ENCODE measurements at regions not wholly inside any gene's neighbourhood (a gene's known extent, or its start where the extent isn't known, plus 50 kb on each side); places are given as distances from the start of the nearest gene placed in this dataset.
"Not testable (repeated sequence)": the region's sequence is repeated elsewhere in the genome, so short reads cannot be mapped to it uniquely, and the experiment has no call there.

DNA sequence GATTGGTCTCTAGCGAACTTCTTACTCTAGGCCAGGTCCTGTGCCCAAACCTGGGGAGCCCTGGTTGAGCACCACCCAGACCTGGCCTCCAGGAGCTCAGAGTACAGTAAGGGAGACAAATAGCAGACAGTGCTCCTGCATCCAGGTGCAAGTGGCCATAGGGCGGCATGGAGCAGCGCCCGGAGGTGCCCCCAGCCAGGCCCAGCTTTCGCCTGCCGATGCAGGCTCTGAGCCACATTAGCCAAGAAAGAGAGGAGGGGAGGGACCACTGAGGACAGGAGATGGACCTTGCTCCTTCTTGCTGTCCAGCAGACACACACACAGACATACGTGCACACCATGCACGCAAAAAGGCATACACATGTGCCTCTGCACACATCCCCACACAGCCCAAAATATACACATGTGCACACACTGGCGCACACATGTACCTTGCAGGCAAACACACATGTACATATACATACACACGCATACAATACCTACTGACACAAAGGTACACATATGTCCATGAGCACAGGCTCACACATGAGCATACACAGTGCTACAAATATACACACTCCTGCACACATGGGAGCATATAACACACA lies 68.7 kb upstream of the FGF3 start:
- no peak for DNase-seq

DNA sequence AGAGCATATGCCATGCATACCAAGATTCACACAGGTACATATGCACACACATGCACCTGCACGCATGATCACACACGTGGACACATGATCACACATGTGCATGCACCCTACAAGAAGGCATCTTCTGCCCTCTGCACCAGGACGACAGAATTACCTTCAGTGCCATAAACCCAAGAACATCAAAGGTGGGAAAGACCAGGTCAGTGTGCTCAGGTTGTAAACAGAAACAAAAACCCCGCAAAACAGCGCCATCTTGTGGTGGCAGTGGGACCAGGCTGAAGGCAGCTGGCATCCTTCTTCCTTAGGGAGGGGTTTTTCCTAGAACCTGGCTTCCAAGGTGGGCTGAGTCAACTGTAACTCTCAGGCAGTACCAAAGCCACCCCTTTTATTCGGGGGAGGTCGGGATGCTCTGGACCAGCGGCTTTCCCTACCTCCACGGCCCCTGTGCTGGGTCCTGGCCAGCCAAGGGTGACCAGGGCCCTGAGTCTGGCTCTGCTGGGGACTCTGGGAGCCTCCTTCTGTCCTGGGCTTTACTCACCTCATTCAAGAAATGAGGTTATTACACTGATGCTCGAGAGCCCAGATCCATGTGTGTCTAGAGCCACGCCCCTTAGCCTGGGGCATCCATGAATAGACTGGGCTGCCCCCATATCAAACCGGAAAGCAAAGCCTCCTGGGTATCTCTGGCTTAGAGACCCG lies 69.4 kb upstream of the FGF3 start:
- peak; percentile 40 for DNase-seq

DNA sequence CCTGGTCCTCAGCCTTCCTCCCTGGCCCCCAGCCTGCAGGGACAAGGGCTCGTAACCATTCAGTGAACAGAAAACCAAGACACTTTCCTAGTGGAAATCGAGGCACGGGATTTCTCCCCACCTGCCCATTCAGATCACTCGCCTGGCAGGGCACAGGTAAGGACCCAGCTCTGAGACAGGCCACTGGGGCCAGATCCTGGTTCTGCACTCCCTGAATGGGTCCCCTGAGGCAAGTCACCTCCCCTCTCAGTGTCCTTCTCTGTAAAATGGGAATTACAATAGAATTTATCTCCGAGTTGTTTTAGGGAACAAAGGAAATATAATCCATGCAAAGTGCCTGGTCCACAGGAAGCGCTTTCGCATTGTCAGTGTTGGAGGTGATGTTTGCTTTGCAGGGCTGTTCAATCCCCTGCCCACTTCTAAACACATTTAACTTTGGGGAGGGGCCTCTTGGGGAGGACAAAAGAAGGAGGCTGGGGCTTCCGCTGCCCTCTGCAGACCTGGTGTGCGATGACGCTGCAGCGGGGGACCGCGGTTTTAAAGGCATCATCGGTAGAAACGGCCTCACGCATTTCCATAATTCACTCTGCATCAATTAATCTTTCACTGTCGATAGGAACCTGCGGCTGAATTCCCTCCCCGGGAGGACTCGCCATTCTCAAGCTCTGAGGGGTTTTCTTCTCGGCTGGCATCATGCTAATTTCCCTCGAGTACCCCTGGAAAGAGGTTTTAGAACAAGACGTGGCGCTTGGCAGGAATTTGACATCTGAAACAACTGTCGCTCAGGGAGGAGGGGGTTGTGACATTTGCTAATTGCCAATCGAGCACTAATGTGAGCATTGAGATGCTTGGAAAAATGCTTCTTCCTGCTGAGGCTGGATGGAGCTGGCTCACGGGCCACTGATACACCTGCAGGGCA lies 70.4 kb upstream of the FGF3 start:
- no peak for DNase-seq

DNA sequence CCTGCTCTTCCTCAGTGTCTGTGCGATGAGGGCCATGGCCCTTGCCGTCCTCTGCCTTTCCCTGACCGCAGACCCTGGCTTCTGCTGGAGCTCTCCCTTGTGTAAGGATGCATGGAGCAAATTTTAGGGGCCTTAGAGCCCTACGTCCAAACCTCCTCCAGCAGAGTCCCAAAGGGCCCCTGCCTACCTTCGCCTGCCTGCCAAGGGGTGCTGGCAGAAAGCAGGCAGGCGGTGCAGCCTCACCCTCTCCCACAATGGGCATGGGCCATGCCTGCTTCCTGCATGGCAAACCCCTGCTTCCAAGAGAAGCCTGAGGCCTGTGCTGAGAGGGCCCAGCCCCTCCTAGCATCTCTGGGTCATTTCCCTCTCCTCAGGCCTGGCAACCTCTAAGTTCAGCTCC lies 71.3 kb upstream of the FGF3 start:
- no peak for DNase-seq

DNA sequence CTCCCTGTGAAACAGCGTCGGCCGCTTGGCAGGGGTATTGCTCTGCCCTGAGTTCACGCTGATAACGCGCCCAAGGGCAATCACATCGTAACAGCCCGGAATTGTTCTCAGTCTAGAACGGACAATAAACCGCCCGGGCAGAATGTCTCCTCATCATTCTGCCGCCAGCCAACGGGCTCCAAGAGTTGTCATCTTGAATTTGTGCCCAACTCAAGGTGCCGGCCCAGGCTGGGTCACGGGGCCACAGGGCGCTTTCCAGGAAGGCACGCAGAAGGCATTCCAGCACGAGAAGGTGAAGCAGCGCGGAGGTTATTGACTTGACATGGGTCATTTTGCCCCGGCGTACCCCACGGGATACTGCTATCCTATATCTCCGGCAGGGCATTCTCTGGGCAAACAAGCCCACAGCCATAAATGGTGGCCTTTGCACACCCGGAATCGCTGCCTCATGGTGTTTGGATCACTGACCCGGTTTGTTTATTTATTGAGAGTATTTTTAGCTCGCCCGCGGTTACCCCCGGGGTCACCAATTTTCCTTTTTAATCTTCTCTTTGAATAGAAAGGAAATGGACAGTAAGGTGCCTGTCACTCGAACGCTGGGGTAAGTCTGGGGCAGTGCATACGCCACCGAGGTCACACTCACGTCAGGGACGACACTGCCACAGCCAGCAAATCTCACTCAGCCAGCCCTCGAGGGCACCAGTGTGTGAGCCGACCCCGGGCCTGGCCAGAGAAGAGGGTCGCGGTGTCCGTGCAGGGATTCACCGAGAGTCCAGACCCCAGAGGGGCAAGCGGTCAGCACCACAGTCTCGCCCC lies 72.4 kb upstream of the FGF3 start:
- DNase-seq: no peak

DNA sequence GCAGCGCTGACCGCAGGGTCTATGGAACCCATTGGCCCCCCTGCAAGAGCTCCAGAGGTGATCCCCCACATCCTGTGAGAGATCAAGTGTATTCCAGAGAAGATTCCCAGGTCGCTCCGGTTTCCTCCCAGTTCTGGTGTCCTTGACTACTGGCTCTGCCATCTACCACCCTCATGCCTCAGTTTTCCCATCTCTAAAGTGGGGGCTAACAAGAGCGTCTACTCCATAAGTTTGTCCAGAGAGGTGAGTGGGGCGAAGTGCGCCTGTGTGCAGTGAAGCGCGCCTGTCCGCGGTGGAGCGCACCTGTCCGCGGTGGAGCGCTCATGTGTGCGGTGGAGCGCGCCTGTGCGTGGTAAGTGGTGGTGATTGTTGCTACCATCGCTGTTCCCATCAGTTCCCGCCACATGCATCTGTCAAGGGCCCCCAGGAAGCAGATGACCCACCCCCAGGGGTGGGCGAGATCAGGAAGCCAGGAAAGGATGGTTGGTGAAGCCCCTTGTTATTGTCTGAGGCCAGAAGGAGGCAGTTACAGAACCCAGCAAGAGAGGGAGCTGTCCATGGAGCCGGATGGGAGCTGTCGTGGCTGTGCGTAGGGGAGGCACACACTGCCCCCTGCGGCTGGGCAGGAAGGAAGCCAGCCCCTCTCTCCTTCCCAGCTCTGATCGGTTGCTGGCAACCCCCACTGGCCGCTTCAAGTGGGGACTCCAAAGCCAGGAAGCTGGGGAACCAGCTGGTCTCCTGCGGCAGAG lies 73.2 kb upstream of the FGF3 start:
- DNase-seq: no peak

DNA sequence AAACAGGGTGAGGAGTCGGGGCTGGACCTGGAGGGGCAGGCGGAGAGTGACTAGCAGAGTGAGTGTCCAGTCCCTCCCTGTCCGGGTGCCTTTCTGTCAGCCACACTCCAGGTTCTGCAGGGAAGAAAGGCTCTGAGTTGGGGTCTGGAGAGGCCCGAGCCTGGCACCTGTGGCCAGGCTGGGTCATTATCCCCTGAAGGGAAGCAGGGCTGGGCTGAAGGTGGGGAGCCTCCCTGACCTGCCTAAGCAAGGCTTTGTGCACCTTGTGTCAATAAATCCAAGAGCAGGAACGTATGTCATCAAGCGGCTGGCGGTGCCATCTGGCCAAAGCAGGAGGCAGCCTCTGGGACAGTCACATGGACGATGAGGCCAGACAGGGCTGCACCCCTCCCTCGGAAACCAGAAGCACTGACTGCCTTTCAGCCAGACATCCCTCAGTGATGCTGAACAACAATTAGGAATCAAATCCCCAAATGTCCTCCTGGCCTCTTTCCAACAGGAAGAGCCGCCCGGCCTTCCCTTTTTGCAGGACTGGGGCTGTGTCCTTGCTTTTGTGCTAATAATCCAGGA lies 73.9 kb upstream of the FGF3 start:
- DNase-seq: no peak

DNA sequence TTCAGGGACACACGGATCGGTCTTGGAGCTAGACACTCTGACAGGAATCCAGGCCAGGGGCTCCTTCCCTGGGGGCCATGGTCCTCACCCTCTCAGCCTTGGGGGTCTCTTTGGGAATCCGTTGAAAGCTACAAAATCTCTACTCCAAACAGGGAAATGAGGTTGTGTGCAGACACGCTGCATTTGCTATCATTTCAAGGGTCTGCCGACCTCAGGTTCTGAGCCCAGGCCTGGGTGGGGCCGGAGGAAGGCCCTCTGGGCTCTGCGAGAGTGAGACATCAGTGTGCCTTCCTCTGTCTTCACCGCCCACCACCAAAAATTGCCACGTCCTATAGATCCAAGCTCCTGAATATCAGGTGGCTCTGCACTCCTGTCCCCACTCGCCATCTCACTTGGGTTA lies 74.4 kb upstream of the FGF3 start:
- no peak for DNase-seq

DNA sequence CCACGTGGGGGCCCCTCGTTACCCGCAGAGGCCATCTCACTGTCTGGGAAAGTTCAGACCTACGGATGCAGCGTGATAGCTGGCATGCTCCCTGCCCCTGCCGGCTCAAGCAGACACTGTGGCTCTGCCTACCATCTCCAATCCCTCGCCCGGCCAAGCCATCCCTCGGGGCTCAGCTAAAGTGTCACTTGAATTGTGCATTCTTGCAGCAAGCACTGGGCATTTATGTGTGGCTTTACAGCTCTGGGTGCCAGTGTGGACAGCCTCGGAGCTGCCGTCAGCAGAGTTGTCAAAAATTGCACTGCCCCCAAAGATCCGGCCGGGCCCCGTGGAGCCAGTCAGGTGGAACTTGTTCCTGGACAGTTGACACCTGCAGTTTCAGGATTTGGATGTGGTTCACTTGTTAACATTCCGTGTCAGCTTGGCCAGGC lies 75.0 kb upstream of the FGF3 start:
- no peak for DNase-seq

DNA sequence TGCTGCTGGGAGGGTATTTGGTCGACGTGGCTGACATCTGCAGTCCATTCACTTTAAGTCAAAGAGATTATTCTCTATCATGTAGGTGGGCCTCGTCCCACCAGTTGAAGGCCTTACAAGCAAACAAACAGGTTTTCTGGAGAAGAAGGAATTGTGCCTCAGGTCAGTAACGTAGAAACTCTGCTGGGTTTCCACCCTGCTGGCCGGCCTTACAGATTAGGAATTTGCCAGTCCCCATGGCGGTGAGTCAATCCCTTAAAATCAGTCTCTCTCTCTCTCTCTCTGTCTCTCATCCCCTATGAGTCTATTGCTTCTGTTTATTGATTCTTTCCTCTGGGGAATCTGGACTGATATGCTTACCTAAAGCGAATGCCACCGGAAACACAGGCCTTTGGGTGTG lies 75.4 kb upstream of the FGF3 start:
- no peak for DNase-seq

DNA sequence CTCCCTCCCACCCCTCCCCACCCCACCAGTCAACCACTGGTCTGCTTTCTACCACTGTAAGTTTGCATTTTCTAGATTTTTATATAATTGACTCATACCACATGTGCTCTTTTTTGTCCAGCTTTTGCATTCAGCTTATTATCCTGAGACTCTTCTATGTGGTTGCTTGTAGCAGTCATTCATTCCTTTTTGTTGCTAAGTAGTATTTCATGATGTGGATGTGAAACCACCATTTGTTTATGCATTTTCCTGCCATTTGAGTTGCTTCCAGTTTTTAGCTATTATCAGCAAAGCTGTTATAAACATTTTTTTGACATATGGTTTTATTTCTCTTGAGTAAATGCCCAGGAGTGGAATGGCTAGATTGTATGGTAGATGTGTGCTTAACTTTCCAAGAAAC lies 77.0 kb upstream of the FGF3 start:
- no peak for DNase-seq

DNA sequence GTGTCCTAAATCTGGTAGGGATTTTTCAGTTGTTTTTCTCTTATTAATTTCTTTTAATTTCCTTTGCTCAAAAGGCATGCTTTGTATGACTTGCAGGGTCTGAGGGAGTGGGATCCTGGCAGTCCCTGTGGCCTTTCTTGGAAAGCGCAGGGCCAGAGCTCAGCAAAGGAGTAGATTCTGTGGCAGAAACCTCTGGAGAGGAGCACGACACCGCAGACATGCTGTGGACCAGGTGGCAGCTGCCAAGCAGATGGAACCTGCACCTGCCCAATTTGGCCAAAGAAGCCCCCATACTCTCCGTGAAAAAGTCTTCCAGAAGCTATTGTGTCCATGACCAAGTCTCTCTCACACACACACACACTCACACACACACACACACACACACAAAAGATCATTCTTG lies 78.9 kb upstream of the FGF3 start:
- DNase-seq: no peak

DNA sequence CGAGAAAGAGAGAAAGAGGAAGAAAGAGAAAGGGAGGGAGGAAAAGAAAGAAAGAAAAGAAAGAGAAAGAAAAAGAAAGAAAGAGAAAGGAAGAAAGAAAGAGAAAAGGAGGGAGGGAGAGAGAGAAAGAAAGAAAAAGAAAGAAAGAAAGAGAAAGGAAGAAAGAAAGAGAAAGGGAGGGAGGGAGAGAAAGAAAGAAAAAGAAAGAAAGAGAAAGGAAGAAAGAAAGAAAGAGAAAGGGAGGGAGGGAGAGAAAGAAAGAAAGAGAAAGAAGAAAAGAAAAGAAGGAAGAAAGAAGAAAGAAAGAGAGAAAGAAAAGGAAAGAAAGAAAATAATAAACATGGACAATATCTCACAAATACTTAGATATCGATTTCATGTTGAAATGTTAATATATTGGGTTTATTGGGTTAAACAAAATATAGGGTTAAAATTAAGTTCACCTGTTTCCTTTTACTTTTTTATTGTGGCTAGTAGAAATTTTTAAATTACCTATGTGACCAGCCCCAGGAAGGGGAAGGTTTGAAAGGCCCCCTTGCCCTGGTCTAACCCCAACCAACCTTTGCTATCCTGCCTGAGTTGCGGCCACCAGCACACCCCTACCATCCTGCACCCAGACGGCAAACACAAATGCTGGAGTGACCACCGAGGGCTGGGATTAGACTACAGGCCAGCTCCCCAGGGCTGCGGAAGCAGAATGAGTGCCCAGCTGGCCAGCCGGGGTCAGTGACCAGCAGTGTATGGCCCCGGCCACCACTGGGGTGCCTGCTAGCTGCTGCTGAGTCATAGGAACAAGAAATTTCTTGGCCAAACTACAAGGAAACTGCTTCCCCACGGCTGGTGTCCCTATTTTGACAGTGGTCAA lies 81.0 kb upstream of the FGF3 start:
- no peak for DNase-seq

DNA sequence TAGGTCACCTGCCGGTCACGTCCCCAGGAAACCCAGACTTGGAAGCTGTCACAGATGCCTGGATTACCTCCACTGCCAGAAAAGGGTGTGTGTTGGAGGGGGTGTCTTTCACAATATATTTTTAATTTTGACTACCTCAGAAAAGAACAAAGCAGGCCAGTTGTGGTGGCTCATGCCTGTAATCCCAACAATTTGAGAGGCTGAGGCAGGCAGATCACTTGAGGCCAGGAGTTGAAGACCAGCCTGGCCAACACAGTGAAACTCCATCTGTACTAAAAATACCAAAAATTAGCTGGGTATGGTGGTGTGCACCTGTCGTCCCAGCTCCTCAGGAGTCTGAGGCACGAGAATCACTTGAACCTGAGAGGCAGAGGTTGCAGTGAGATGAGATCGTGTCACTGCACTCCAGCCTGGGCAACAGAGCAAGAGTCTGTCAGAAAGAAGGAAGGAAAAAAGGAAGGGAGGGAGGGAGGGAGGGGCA lies 81.6 kb upstream of the FGF3 start:
- DNase-seq: not testable (repeated sequence)

DNA sequence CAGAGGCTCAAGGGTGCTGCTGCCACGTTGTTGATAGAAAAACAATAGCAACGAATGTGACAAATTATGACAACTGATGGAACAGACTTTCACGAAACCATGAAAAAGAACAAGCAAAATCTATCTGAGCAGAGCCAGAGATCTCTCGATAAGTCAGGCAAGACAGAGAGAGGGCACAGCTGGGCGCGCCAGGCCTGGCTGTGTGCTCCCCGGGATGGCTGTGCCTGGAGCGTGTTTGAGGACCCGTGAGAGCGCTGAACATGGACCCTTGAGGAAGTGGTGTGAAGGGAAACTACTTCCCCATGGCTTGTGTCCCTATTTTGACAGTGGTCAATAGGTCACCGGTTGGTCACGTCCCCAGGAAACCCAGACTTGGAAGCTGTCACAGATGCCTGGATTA lies 83.1 kb upstream of the FGF3 start:
- DNase-seq: no peak

DNA sequence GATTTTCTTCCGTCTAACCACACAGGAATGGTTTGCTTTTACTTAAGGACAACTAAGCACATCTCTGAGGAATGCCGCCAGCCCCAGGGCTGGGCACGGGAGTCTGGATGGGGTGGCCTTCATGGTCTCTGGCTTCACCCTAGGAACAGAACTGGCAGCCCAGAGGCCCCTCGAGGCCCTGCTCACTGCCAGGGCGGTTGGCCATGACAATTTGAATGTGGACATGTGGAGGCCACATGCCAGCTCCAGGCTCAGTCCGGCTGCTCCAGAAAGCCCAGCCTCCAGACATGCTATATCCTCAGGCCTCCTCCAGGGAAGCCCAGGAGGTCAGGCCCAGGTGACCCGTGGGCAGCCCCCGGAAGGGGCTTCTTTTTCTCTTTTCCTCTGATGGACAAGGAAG lies 84.0 kb upstream of the FGF3 start:
- DNase-seq: no peak

DNA sequence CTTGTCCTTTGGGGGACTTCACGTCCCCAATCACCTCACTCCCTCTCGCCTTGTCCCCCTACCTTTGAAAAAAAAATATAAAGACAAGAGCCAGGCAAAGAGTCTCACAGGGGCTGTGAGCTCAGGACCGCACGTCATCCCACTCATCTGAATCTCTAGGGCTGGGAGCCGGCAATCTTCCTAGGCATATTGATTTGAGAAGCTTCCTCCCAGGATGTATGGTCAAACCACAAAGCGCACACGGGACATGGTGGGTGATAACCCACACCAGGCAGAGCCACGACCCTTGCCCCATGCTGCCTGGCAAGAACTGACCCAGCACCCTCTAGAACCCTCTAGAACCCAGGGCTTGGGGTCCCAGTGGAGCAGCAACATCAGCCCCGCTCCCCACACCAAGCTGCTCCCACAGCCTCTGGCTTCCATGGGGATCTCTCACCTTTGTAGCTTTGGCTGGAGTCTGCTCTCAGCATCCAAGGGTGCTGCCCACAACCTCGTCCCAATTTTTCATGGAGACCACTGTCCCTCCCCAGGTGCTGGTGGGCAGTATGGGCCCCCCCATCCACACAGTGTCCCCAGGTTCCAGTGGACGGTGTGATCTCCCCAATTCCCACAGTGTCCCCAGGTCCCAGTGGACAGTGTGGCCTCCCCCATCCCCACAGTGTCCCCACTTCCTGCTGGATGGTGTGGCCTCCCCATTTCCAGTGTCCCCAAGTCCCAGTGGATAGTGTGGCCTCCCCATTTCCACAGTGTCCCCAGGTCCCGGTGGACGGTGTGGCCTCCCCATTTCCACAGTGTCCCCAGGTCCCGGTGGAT lies 85.2 kb upstream of the FGF3 start:
- no peak for DNase-seq

DNA sequence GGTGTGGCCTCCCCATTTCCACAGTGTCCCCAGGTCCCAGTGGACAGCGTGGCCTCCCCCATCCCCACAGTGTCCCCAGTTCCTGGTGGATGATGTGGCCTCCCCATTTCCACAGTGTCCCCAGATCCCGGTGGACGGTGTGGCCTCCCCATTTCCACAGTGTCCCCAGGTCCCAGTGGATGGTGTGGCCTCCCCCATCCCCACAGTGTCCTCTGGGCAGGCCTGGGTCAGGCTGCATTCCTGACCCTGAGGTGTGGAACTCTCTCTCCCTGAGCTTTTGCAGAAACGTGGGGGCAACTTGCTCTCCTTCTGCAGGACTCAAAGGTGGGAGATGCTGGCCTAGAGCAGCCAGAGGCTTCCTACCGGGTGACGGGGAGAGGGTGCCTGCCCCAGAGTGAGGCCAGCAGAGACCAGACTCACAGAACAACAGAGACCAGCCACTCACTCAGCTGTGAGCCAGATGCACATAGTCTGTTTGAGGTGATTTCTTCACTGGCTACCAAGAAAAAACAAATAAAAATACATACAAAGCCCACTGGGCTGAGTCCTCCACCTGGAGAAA lies 85.8 kb upstream of the FGF3 start:
- DNase-seq: no peak

DNA sequence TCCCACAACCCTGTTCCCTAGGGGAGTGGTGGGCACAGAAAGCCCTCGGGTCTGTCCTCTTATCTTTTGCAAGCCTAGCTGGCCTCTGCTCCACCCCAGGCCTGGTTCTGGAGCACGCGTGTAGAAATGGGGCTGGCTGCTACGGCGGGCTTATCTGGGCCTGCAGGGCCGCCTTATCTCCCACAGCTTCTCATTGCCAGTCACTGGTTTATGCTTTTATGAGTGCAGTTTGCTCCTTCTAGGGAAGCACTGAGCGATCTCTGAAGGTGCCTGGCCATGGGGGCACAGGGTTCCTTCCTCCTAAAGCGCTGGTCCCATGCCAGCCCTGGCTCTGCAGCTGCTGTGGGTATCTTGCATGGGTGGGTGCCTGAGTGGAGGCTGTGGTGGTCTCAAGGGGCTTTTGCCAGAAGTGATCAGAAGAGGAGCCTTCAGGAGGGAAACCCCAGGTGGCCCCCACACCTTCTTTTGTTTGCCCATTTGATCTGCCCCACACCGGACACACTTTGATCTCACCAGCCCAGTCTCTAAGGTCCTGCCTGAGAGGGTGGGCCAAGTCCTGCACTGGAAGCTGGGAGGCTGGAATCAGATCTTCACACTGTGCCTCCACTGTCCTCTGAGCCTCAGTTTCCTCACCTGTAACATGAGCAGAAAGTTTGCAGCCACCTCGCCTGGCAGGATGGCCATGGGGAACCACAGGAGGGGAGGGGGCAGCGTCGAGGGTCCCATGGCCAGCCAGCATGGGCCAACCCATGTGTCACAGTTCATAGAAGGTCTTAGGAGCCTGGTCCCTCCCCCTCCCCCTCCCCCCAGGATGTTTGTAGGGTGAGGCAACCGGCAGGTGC lies 86.6 kb upstream of the FGF3 start:
- no peak for DNase-seq
